Fibroblast of upper back skin (primary cell): ENCODE measurements at regions not wholly inside any gene's neighbourhood (a gene's known extent, or its start where the extent isn't known, plus 50 kb on each side); places are given as distances from the start of the nearest gene placed in this dataset.
"Not testable (repeated sequence)": the region's sequence is repeated elsewhere in the genome, so short reads cannot be mapped to it uniquely, and the experiment has no call there.

ENCODE experiments used
- DNase-seq: peaks from one replicate; pipeline ENCODE4 v3.0.0-alpha.2; 2013

GRCh38 chr13:84697591-84697990, 815.3 kb upstream of the SLITRK1 start:
- DNase-seq: not testable (repeated sequence)

GRCh38 chr13:84686973-84687372, 804.7 kb upstream of the SLITRK1 start:
- no peak for DNase-seq

GRCh38 chr13:84686458-84686857, 804.2 kb upstream of the SLITRK1 start:
- no peak for DNase-seq

- DNase-seq: peak; percentile 6
These were observed 802.5 kb upstream of the SLITRK1 start for GRCh38 chr13:84684804-84685203.

- DNase-seq: no peak
These were observed 801.9 kb upstream of the SLITRK1 start for GRCh38 chr13:84684048-84684662.

- no peak for DNase-seq
These were observed 801.2 kb upstream of the SLITRK1 start for GRCh38 chr13:84683448-84683847.

GRCh38 chr13:84677836-84678235, 795.6 kb upstream of the SLITRK1 start:
- DNase-seq: no peak

- no peak for DNase-seq
These were observed 790.3 kb upstream of the SLITRK1 start for GRCh38 chr13:84672616-84673015.

- DNase-seq: no peak
These were observed 788.0 kb upstream of the SLITRK1 start for GRCh38 chr13:84670245-84670644.

GRCh38 chr13:84668637-84669036, 786.4 kb upstream of the SLITRK1 start:
- DNase-seq: no peak

- DNase-seq: no peak
These were observed 780.2 kb upstream of the SLITRK1 start for GRCh38 chr13:84662491-84662890.

- no peak for DNase-seq
These were observed 779.4 kb upstream of the SLITRK1 start for GRCh38 chr13:84661718-84662117.

- peak; percentile 35 for DNase-seq
These were observed 777.0 kb upstream of the SLITRK1 start for GRCh38 chr13:84659359-84659661.

GRCh38 chr13:84658491-84659358, 776.5 kb upstream of the SLITRK1 start:
- DNase-seq: no peak

GRCh38 chr13:84655677-84656076, 773.4 kb upstream of the SLITRK1 start:
- peak; percentile 56 for DNase-seq

- no peak for DNase-seq
These were observed 772.5 kb upstream of the SLITRK1 start for GRCh38 chr13:84654654-84655275.

GRCh38 chr13:84653915-84654534, 771.8 kb upstream of the SLITRK1 start:
- no peak for DNase-seq

GRCh38 chr13:84651705-84652104, 769.4 kb upstream of the SLITRK1 start:
- no peak for DNase-seq

GRCh38 chr13:84651288-84651687, 769.0 kb upstream of the SLITRK1 start:
- DNase-seq: peak; percentile 84

GRCh38 chr13:84649853-84650252, 767.6 kb upstream of the SLITRK1 start:
- DNase-seq: peak; percentile 65

GRCh38 chr13:84648069-84648640, 765.9 kb upstream of the SLITRK1 start:
- no peak for DNase-seq

GRCh38 chr13:84646957-84647356, 764.7 kb upstream of the SLITRK1 start:
- DNase-seq: no peak
